Transverse colon (tissue), 3 donors: ENCODE measurements at regions not wholly inside any gene's neighbourhood (a gene's known extent, or its start where the extent isn't known, plus 50 kb on each side); places are given as distances from the start of the nearest gene placed in this dataset.

Experiments
- CTCF ChIP-seq, 5 experiments: fragments of 200-600 bp in 3 of 5; fragments of 450-650 bp in 2 of 5; sonication (generic) in 3 of 5; IDR thresholded peaks; 1 replicate in 2 of 5; 2 replicates in 3 of 5; pipeline ENCODE4 v1.5.1; 2016 to 2017; ENCODE audit warnings: antibody characterized with exemption in 5 of 5, inconsistent platforms in 3 of 5, mild to moderate bottlenecking in 2 of 5, moderate library complexity in 1 of 5
- POLR2A ChIP-seq: fragments of 450-650 bp; IDR thresholded peaks from one replicate; pipeline ENCODE4 v1.6.1; 2016; ENCODE audit warnings: antibody characterized with exemption, mild to moderate bottlenecking, moderate library complexity

DNA sequence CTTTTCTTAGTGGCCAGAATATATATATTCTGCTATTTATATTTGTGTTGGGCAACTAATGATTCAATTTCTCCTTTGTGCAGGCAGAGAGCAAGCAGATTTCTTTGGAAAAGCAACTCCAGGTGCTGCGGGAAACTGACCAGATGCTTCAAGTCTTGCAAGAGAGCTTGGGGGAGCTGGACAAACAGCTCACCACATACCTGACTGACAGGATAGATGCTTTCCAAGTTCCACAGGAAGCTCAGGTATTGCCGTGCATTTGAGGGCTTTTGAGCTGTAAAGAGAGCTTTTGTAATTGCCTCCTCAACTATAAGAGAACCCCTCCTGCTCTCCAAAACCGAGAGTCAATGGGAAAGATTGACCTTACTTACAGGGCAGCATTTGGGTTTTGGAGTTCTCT is 203.5 kb downstream of the UTRN start:
- TF ChIP-seq CTCF (IDR thresholded peaks at IDR 0.05) (no peak), POLR2A (no peak)
